ENCODE measurements at regions not wholly inside any gene's neighbourhood (a gene's known extent, or its start where the extent isn't known, plus 50 kb on each side); places are given as distances from the start of the nearest gene placed in this dataset.
"Not testable (repeated sequence)": the region's sequence is repeated elsewhere in the genome, so short reads cannot be mapped to it uniquely, and the experiment has no call there.

DNA sequence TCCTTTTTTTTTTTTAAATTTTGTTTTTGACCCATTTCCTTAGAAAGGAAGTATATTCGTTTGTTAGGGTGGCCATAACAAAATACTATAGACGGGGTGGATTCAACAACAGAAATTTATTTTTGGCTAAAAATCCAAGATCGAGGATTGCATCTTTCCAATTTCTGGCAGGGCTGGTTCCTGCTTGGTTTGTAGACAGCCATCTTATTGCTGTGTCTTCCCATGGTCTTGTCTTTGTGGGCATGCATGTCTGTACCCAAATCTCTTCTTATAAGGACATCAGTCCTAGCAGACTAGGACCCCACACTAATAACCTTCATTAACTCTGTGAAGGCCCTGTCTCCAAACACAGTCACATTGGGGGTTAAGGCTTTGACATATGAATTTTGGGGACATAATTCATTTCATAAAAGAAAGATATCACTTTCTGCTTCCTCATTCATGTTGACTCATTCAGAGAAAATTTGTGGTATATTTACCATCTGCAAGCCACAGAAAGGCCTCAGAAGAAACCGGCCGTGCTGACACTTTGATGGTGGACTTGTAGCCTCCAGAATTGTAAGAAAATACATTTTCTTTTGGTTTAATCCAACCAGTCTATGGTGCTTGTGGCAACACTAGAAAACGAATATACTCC lies 262.1 kb downstream of the LPIN1 start:
- Mint-ChIP-seq H3K9me3 (no peaks in the 10 kb centered on the region), H3K4me1 (peaks cover 63% of the 10 kb centered on the region), H3K4me3 (no peak overlapping the region), H3K27ac (no peak overlapping the region), H3K36me3 (no peaks in the 10 kb centered on the region), H3K27me3 (no peaks in the 10 kb centered on the region)
- ATAC-seq = peak; percentile 74

- H3K9me3 Mint-ChIP-seq = no peaks in the 10 kb centered on the region
- no peak overlapping the region for H3K27ac Mint-ChIP-seq
- no peak overlapping the region for H3K4me3 Mint-ChIP-seq
- H3K27me3 Mint-ChIP-seq = no peaks in the 10 kb centered on the region
- no peaks in the 10 kb centered on the region for H3K36me3 Mint-ChIP-seq
- H3K4me1 Mint-ChIP-seq = peaks cover 72% of the 10 kb centered on the region
- no peak for ATAC-seq
These were observed 263.0 kb downstream of the LPIN1 start for GRCh38 chr2:12009323-12009905.

GRCh38 chr2:12010059-12010458 lies 263.6 kb downstream of the LPIN1 start:
- Mint-ChIP-seq H3K4me1 (peaks cover 71% of the 10 kb centered on the region), H3K27me3 (no peaks in the 10 kb centered on the region), H3K4me3 (no peak overlapping the region), H3K9me3 (no peaks in the 10 kb centered on the region), H3K27ac (no peak overlapping the region), H3K36me3 (no peaks in the 10 kb centered on the region)
- ATAC-seq = no peak

DNA sequence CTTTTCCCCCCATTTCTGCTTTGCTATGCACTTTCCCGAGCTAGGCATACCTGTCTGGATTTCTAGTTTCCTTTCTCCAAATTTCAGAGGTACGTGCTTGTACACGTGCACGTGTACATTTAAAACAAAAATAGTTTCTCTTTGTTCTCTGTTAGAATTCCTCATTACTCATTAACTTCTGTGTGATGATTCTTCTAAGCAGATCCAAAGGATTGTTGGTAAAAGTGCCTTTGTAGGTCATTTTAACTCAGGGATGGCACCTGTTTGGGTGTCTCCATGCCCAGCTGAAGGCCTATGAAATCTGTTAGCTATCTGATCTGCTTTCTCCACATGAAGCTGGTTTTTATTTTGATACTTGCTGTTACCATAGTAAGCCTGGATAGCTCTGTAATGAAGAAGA lies 264.3 kb downstream of the LPIN1 start:
- Mint-ChIP-seq H3K36me3 (no peaks in the 10 kb centered on the region), H3K9me3 (no peaks in the 10 kb centered on the region), H3K4me1 (peaks cover 66% of the 10 kb centered on the region), H3K27ac (peak overlapping the region; percentile 10), H3K27me3 (no peaks in the 10 kb centered on the region), H3K4me3 (no peak overlapping the region)
- ATAC-seq = no peak

GRCh38 chr2:12014088-12014960 lies 267.9 kb downstream of the LPIN1 start:
- no peaks in the 10 kb centered on the region for H3K36me3 Mint-ChIP-seq
- peaks cover 34% of the 10 kb centered on the region for H3K4me1 Mint-ChIP-seq
- no peaks in the 10 kb centered on the region for H3K9me3 Mint-ChIP-seq
- peak; percentile 50 for ATAC-seq
- H3K27me3 Mint-ChIP-seq = no peaks in the 10 kb centered on the region
- H3K27ac Mint-ChIP-seq = no peak overlapping the region
- H3K4me3 Mint-ChIP-seq = no peak overlapping the region

- Mint-ChIP-seq H3K27me3 (no peaks in the 10 kb centered on the region), H3K36me3 (peaks cover 22% of the 10 kb centered on the region), H3K9me3 (peaks cover 10% of the 10 kb centered on the region), H3K4me1 (peaks cover 19% of the 10 kb centered on the region), H3K4me3 (no peak overlapping the region), H3K27ac (no peak overlapping the region)
- ATAC-seq = no peak
These were observed 271.2 kb downstream of the LPIN1 start for GRCh38 chr2:12017499-12018157.

DNA sequence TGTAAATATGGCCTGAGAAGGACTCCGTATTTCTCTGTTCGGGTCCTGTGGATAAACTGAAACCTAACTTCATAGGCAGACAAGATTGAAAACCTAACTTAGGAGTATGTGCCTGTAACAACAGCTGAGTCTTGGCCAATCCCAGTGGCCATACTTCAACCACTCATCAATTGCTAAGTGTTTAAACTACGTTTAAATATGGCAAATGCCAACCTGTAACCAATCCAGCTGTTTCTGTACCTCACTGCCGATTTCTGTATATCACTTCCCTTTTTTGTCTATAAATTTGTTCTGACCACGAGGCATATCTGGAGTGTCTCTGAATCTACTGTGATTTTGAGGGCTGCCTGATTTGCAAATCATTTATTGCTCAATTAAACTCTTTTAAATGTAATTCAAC lies 272.3 kb downstream of the LPIN1 start:
- not testable (repeated sequence) for H3K27me3 Mint-ChIP-seq, H3K4me3 Mint-ChIP-seq, H3K27ac Mint-ChIP-seq, ATAC-seq
- Mint-ChIP-seq H3K9me3 (peaks cover 17% of the 10 kb centered on the region), H3K36me3 (peaks cover 25% of the 10 kb centered on the region), H3K4me1 (peaks cover 12% of the 10 kb centered on the region)

DNA sequence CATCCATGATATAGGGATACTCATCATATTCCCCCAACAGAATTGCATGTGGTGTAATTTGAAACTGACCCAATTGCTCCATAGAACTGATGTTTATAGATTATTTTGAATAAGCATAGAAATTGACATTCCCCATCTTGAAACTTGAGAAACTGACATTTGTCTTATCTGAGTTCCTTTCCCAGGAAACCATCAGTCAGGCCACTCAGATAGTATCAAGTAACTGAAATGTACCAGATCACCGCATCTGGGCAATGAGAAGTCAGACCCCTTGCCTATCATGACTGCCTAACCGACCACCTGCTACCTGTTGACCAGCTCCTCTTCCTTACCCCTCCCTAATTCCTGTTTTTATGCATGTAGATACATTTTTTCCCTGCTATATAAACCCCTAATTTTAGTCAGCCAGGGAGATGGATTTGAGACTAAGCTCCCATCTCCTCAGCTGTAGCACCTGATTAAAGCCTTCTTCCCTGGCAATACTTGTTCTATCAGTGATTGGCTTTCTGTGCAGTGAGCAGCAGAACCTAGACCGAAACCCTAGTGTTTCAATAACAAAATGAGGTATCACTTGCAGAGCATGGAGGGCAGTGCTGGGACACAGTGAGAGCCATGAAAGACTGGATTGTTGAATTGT lies 274.5 kb downstream of the LPIN1 start:
- Mint-ChIP-seq H3K27ac (no peak overlapping the region), H3K4me3 (no peak overlapping the region), H3K4me1 (no peaks in the 10 kb centered on the region), H3K27me3 (no peaks in the 10 kb centered on the region), H3K9me3 (peaks cover 20% of the 10 kb centered on the region), H3K36me3 (peaks cover 25% of the 10 kb centered on the region)
- no peak for ATAC-seq

DNA sequence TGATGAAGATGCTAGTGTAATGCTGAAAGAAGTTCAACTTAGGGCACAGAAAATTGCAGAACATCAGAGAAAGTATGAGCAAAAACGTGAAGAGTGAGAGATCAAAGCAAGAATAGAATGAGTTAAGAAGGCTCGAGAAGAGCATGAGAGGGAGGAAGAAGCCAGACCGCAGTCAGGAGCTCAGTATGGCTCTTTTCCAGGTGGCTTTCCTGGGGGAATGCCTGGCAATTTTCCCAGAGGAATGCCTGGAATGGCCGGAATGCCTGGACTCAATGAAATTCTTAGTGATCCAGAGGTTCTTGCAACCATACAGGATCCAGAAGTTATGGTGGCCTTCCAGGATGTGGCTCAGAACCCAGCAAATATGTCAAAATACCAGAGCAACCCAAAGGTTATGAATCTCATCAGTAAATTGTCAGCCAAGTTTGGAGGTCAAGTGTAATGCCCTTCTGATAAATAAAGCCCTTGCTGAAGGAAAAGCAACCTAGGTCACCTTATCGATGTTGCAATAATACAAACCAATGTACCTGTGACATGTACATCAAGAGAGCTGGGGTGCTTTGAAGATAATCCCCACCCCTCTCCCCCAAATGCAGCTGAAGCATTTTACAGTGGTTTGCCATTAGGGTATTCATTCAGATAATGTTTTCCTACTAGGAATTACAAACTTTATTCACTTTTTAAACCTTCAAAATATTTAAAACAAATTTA lies 277.9 kb downstream of the LPIN1 start:
- H3K36me3 Mint-ChIP-seq = peaks cover 25% of the 10 kb centered on the region
- not testable (repeated sequence) for ATAC-seq, H3K27me3 Mint-ChIP-seq, H3K4me3 Mint-ChIP-seq, H3K27ac Mint-ChIP-seq, H3K4me1 Mint-ChIP-seq
- H3K9me3 Mint-ChIP-seq = peaks cover 20% of the 10 kb centered on the region

DNA sequence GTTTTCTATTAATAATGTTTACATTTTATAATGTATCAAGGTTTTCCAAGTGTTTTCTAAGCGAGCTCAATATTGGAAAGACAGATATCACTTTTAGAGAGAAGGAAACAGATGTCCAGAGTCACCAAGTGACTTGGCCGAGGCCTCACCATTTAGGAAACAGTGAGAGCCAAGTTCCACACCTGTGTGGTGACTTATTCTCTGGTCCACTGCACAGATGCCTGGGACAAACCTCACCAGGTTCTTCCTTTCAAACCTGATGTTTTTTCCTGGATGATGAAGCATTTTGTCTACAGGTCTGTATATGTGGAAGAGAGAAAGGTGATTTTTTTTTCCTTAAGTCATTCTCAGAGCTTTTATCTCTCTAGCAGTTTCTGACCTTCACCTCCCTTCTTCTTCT lies 280.7 kb downstream of the LPIN1 start:
- ATAC-seq = no peak
- Mint-ChIP-seq H3K9me3 (peaks cover 14% of the 10 kb centered on the region), H3K4me1 (peaks cover 12% of the 10 kb centered on the region), H3K27me3 (no peaks in the 10 kb centered on the region), H3K27ac (no peak overlapping the region), H3K4me3 (no peak overlapping the region), H3K36me3 (peaks cover 5% of the 10 kb centered on the region)

DNA sequence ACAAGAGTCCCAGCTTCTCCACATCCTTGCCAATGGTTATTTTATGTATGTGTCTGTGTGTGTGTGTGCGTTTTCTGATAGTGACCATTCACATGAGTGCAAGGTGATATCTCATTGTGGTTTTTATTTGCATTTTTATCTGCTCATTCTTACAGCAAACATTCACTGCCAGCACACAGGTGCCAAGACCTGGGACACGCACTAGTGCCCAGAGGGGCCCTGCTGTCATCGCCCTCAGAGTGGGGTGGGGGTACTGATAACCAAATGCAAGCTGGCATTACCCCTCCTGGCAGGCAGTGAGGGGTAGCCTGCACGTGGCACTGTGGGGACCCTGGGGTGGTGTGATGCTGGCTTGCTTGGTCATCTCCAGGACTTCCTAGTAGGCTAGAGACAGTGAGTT lies 285.4 kb downstream of the LPIN1 start:
- H3K4me1 Mint-ChIP-seq = peaks cover 57% of the 10 kb centered on the region

DNA sequence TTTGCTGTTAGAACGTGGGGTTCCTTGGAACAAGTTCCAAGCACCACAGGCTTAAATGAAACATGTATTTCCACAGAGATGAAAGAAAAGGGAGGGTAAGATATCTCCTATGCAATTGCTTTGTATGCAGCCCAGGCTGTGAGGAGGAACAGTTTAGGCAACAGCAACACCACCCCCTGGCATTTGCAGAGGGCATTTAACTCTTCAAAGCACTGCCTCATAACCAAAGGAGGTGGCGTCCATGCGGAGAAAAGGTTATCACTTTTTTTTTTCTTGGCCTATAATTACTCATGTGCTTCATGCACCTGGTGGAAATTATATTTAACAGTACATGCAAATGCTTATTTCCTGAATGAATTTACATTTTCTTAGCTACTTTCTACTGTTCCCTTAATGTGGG lies 286.0 kb downstream of the LPIN1 start:
- H3K27me3 Mint-ChIP-seq = no peaks in the 10 kb centered on the region
- ATAC-seq = peak; percentile 94

More for the DNA sequence above, 285.4 kb downstream of the LPIN1 start:
- Mint-ChIP-seq H3K36me3 (no peaks in the 10 kb centered on the region), H3K27ac (peak overlapping the region; percentile 48), H3K27me3 (no peaks in the 10 kb centered on the region), H3K4me3 (peak overlapping the region; percentile 34), H3K9me3 (peaks cover 5% of the 10 kb centered on the region)
- peak; percentile 63 for ATAC-seq

DNA sequence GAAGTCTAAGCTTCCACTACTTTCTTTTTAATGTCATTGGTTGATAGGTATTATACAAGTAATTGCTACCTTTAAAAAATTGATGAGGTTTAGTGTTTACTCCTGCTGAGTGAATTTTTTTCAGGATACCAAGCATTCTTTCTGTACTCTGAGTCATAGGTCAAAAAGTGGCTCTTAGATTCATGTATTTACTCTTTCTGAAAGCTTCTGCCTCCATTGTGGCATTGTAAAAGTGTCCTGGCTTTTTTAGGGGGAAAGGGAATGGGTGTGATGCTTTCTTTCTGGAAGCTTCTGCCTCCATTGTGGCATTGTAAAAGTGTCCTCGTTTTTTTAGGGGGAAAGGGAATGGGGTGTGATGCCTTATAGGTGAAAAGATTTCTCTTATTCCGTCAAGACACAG lies 286.5 kb downstream of the LPIN1 start:
- Mint-ChIP-seq H3K27me3 (no peaks in the 10 kb centered on the region), H3K4me3 (no peak overlapping the region), H3K9me3 (peaks cover 5% of the 10 kb centered on the region), H3K27ac (peak overlapping the region; percentile 48), H3K4me1 (peaks cover 66% of the 10 kb centered on the region), H3K36me3 (no peaks in the 10 kb centered on the region)
- ATAC-seq = no peak

More for the DNA sequence above, 286.0 kb downstream of the LPIN1 start:
- Mint-ChIP-seq H3K9me3 (peaks cover 5% of the 10 kb centered on the region), H3K4me1 (peaks cover 62% of the 10 kb centered on the region), H3K4me3 (no peak overlapping the region), H3K27ac (peak overlapping the region; percentile 48), H3K36me3 (no peaks in the 10 kb centered on the region)

- H3K4me1 Mint-ChIP-seq = peaks cover 66% of the 10 kb centered on the region
- H3K27ac Mint-ChIP-seq = peak overlapping the region; percentile 48
- H3K4me3 Mint-ChIP-seq = no peak overlapping the region
- H3K36me3 Mint-ChIP-seq = peaks cover 2% of the 10 kb centered on the region
- no peaks in the 10 kb centered on the region for H3K27me3 Mint-ChIP-seq
- ATAC-seq = no peak
- peaks cover 5% of the 10 kb centered on the region for H3K9me3 Mint-ChIP-seq
These were observed 287.1 kb downstream of the LPIN1 start for GRCh38 chr2:12033494-12033893.
